GM20000 (cell line): ENCODE measurements at regions not wholly inside any gene's neighbourhood (a gene's known extent, or its start where the extent isn't known, plus 50 kb on each side); places are given as distances from the start of the nearest gene placed in this dataset.
"Not testable (repeated sequence)": the region's sequence is repeated elsewhere in the genome, so short reads cannot be mapped to it uniquely, and the experiment has no call there.

Source experiments
- DNase-seq: peaks from one replicate; pipeline ENCODE4 v3.0.0; 2012; ENCODE audit warnings: low spot score
- CTCF ChIP-seq: IDR thresholded peaks from 2 replicates; pipeline ENCODE4 v1.5.1; 2012; ENCODE audit warnings: mild to moderate bottlenecking, control low read depth; ENCODE audit errors: extremely low read depth, missing control alignments

- not testable (repeated sequence) for DNase-seq
These were observed 81.6 kb downstream of the P2RY10 start for GRCh38 chrX:79026742-79027141.

GRCh38 chrX:79035421-79035820 lies 90.2 kb downstream of the P2RY10 start:
- no peak for TF ChIP-seq CTCF
- DNase-seq: no peak

- TF ChIP-seq CTCF: no peak
- no peak for DNase-seq
These were observed 91.1 kb downstream of the P2RY10 start for GRCh38 chrX:79036157-79036880.

- TF ChIP-seq CTCF: no peak
- DNase-seq: peak; percentile 1
These were observed 78.8 kb upstream of the GPR174 start for GRCh38 chrX:79065696-79066095.

- TF ChIP-seq CTCF: no peak
These were observed 66.4 kb upstream of the GPR174 start for GRCh38 chrX:79078114-79078513.

GRCh38 chrX:79079477-79079876 lies 65.0 kb upstream of the GPR174 start:
- DNase-seq: no peak
- TF ChIP-seq CTCF: no peak

More at GRCh38 chrX:79078114-79078513, 66.4 kb upstream of the GPR174 start:
- DNase-seq: no peak

GRCh38 chrX:79080141-79080540 lies 64.3 kb upstream of the GPR174 start:
- DNase-seq: no peak

More at GRCh38 chrX:79080141-79080540, 64.3 kb upstream of the GPR174 start:
- TF ChIP-seq CTCF: no peak
